GM21717 (cell line): ENCODE measurements at regions not wholly inside any gene's neighbourhood (a gene's known extent, or its start where the extent isn't known, plus 50 kb on each side); places are given as distances from the start of the nearest gene placed in this dataset.
"Not testable (repeated sequence)": the region's sequence is repeated elsewhere in the genome, so short reads cannot be mapped to it uniquely, and the experiment has no call there.

ENCODE experiments used
- ATAC-seq: cut with Tn5 transposase; IDR thresholded peaks from one replicate; pipeline ENCODE4 v1.9.1; 2021; ENCODE audit warnings: mild to moderate bottlenecking, moderate library complexity; ENCODE audit not compliant: unreplicated experiment

GRCh38 chr9:39663020-39663419 is 307.6 kb downstream of the SPATA31A1 start:
- ATAC-seq: not testable (repeated sequence)

GRCh38 chr9:39663713-39664112 is 308.2 kb downstream of the SPATA31A1 start:
- peak; percentile 80 for ATAC-seq

GRCh38 chr9:39665020-39665419 is 309.6 kb downstream of the SPATA31A1 start:
- not testable (repeated sequence) for ATAC-seq

GRCh38 chr9:39674437-39675210 is 319.2 kb downstream of the SPATA31A1 start:
- not testable (repeated sequence) for ATAC-seq

DNA sequence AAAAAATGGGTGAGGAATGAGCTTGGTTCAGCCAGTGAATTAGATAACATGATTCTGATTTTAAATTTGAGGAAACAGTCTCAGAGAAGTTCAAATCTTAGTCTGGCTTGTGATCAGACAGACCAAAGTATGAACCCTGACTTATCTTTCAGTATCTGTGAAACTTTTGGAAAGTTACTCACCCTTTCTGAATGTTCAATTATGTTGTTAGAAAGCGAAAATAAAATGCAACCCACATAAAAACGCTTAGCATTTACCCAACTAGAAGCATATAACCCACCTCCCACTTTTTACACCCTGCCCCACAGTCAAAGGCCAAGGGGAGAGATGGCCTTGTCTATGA is 319.7 kb downstream of the SPATA31A1 start:
- not testable (repeated sequence) for ATAC-seq

DNA sequence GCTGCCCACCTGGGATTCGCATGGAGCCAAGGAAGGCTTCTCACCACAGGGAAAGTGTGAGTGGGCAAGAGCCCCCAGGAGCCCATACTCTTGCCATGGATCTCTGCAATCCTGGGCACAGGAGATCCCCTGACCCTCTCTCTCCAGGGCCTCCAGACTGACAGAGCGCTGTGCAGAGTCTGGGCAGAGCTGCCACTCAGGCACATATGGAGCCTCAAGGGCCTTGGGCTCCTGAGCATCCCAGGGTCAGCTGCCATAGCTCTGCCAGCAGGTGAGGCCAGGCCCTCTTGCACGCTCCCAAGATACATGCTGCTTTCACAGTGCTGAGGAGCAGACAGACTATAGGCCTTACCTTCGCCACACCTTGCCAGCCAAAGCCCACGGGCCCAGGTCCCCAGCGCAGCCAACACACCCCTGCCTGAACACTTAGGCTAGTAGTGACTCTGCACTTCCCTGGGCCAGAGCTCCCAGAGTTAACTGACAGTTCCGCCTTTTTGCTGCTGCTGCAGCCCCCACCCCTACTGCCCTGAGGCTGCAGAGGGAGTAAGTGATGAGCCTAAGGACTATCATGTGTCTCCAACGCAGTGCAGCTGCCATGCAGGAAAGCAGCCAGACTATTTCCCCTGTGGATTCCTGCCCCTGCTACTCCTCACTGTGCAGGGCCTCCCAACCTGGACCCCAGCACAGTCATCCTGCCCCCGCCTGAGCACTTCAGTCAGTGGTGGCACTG is 323.2 kb downstream of the SPATA31A1 start:
- ATAC-seq: not testable (repeated sequence)

DNA sequence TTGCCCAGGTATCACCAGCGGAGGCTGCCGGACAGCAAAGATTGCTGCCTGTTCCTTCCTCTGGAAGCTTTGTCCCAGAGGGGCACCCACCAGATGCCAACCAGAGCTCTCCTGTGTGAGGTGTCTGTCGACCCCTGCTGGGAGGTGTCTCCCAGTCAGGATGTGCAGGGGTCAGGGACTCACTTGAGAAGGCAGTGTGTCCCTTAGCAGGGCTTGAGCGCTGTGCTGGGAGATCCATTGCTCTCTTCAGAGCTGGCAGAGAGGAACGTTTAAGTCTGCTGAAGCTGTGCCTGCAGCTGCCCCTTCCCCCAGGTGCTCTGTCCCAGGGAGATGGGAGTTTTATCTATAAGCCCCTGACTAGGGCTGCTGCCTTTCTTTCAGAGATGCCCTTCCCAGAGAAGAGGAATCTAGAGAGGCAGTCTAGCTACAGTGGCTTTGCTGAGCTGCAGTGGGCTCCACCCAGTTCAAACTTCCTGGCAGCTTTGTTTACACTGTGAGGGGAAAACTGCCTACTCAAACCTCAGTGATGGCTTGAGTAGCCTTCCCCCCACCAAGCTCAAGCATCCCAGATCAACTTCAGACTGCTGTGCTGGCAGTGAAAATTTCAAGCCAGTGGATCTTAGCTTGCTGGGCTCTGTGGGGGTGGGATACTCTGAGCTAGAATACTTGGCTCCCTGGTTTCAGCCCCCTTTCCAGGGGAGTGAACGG is 325.4 kb downstream of the SPATA31A1 start:
- ATAC-seq: not testable (repeated sequence)

GRCh38 chr9:39728862-39729261 is 373.4 kb downstream of the SPATA31A1 start:
- not testable (repeated sequence) for ATAC-seq

DNA sequence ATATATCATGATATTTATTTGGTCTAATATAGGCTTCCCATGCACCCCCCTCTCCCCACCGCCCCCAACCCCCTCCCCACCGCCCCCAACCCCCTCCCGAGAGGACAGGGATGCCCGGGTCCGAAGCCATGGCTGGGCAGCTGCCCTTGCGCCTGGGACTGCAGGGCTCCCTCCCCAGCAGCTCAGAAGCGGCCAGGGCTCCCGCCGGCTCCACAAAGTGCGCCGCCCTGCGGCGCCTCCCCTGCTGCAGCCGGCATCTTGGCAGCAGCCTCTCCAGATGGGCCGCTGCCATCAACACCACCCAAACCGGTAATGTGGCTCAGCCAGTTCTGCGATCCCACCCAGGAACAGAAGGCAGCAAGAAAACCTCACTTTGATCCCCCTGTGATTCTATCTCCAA is 389.4 kb downstream of the SPATA31A1 start:
- ATAC-seq: not testable (repeated sequence)

GRCh38 chr9:39775570-39775969 is 420.1 kb downstream of the SPATA31A1 start:
- not testable (repeated sequence) for ATAC-seq

DNA sequence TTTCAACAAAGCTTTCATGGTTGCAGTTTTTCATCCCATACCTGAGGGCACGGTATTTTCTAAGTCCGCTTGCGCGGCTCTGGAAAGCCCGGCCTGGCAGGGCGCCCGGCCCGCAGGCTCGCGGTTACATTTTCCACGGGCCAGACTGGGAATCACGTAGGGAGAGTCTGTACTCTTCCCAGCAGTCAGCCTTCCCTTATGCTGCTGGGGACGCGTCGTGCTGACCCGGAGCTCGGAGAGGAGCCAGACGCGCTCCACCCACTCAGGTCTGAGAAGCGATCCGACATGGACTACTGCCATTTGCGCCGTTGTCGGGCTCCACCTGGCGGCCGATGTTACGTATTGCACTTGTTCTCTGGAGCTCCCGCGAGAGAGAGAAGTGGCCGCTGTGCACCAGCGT is 435.9 kb downstream of the SPATA31A1 start:
- ATAC-seq: peak; percentile 95

GRCh38 chr9:39797935-39798334 is 442.5 kb downstream of the SPATA31A1 start:
- not testable (repeated sequence) for ATAC-seq

DNA sequence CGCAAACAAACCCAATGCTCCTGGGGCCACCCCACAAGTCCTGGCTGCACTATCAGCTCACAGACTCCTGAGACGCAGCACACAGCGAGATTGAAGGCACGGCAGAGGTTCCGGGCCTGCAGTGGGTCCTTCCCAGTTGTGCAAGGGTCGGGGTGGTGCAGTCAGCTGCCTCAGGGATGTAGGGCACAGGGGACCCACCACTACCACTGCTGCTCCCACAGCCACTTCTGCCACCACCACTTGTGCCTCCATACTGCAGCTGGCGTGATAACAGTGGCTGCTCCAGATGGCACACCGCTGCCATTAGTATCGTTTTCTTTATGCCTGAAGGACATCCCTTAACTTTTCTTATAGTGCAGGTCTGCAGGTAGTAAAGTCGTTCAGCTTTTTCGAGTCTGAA is 443.8 kb downstream of the SPATA31A1 start:
- ATAC-seq: not testable (repeated sequence)

- not testable (repeated sequence) for ATAC-seq
Measured at GRCh38 chr9:39802561-39802960, 447.1 kb downstream of the SPATA31A1 start.

DNA sequence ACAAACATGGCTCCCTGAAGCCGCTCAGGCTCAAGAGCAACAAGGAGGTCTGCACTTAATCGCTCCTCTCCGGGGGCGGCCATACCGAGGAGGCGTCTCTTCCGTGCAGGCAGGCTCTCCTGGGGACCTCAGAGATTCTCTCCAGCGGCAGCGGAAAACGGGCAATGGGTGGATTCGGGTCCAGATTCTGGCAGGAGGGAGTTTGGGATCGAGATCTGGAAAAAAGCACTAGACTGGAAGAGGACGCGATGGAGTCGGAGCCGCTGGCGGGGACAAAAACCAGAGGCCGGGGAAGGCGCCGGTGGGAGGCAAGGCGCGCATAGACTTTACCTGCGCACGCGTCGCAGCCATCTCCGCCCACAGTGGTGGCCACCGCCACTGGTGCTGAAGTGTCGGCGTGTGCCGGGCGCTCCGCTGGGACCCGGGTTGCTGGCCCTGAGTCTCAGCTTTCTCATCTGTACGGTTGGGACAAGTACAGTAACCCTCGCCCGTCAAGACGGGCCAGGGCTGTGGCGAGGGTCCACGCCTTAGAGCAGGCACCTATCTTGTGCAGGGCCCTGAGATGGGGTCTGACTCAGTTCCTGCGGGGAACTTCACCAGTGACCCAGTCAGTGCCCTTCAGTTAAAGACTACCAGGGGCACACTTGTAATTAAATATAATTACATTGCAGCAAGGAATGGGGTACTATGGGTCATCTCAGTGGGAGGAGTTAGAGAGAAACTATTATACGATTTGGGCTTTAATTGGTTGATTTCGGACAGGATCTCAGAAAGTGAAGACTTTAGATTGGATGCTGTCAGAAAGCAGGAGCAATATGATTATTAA is 454.1 kb downstream of the SPATA31A1 start:
- not testable (repeated sequence) for ATAC-seq

DNA sequence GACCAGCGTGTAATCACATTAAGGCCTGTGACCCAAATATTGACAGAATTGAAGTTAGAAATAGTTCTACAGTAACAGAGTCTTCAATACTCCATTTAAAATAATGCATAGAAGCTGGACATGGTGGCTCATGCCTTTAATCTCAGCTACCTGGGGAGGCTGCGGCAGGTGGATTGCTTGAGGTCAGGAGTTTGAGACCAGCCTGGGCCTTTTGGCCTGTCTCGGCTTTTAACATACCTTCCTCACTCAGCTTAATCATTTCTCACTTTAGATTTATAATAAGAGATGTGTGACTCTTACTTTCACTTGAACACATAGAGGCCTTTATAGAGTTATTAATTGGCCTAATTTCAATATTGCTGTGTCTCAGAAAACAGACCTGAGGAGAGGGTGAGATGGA is 454.9 kb downstream of the SPATA31A1 start:
- ATAC-seq: not testable (repeated sequence)

DNA sequence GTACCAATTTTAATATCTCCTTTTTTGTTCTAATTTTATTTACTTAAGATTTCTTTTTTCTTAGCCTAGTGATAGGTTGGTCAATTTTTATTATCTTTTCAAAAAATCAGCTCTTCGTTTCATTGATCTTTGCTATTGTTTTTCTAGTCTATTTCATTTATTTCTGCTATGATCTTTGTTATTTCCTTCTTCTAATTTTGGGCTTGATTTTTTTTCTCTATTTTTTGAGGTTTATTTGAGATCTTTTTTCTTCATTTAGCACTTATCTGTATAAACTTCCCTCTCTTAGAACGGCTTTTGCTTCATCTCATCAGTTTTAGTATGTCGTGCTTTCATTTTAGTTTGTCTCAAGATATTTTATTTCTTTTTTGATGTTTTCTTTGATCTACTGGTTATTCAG is 456.1 kb downstream of the SPATA31A1 start:
- ATAC-seq: not testable (repeated sequence)

DNA sequence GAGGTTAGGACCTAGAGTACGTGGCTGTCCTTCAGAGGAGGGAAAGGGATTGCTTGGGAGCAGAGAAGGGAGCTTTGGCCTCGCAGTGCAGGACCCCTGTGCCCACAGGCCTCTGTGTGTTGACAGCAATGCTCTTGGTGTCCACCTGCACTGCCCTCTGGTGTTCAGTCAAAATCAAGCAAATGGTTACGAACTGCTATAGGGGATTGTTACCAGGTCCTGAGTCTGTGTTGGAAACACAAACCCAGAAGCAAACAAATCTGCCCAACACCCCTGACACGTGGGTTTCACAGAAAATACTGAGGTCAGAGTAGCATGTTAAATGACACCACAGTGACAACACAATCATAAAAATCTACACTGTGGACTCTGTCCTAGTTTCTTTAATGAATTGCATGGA is 473.0 kb downstream of the SPATA31A1 start:
- not testable (repeated sequence) for ATAC-seq
